Myocyte (in vitro differentiated cells): ENCODE measurements at regions not wholly inside any gene's neighbourhood (a gene's known extent, or its start where the extent isn't known, plus 50 kb on each side); places are given as distances from the start of the nearest gene placed in this dataset.
"Not testable (repeated sequence)": the region's sequence is repeated elsewhere in the genome, so short reads cannot be mapped to it uniquely, and the experiment has no call there.

Source experiments
- DNase-seq: peaks from one replicate; pipeline ENCODE4 v3.0.0-alpha.2; 2012; ENCODE audit warnings: low read depth

DNA sequence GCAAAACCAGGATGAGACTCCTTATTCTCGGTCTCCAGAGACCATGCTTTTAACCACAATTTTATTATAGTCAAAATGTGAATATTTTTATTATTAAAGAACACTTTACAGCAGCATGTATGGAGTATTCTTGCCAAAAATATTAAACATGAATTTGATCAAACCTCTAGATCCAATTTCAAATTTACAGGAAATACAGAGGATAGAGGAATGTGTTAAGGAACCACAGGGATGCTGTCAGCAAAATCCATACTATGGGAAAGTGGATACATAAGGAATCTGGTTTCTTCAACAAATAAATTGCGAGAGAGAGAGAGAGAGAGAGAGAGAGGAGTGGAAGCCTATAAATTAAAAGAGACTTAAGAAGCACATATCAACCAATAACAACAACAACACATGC, 348.2 kb upstream of the NUDT12 start:
- no peak for DNase-seq

GRCh38 chr5:103910011-103910410, 347.4 kb upstream of the NUDT12 start:
- no peak for DNase-seq

GRCh38 chr5:103909391-103909790, 346.8 kb upstream of the NUDT12 start:
- DNase-seq: no peak

DNA sequence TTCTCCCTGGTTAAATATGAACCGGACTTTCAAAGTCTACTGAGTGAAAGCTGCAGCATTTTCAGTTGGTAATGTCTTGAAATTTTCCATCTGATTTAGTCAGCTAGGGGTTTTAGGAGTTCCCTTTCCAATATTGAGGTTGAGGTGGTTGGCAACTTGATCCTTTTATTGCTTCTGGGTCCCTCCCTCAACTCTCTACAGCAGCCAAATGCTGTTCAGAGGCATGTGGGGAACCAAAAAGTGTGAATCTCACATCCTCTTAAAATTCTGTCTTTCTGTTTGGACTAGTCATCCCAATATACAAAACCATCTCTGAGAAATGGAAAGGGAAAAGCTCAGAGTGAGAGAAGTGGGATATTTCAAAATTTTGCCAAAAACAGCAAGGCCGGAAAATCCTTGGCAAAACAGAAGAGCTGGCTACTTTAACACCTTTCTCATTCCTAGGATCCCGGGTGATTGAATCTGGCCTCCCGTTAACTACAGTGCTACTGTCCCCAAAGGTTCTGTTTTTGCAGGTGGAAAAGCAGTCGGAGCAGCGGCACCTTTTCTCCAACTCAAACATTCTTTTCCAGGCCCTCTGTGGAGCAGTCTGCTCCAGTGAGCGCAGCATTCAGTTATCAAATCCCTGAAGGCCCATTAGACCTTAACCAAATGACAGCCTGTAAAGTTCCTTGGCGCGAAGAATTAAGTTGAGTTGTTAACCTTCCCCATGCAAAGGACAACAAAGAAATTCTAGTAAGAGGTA, 345.9 kb upstream of the NUDT12 start:
- DNase-seq: peak; percentile 15

GRCh38 chr5:103907001-103907400, 344.4 kb upstream of the NUDT12 start:
- DNase-seq: no peak

GRCh38 chr5:103904651-103905050, 342.1 kb upstream of the NUDT12 start:
- DNase-seq: no peak

DNA sequence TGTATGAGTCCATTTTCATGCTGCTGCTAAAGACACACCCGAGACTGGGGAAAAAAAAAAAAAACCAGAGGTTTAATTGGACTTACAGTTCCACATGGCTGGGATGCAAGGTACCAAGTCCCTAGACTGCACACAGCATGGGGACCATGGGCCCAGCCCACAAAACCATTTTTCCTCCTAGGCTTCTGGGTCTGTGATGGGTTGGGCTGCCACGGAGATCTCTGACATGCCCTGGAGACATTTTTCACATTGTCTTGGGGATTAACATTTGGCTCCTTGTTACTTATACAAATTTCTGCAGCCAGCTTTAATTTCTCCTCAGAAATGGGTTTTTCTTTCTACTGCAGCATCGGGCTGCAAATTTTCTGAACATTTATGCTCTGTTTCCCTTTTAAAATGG, 340.3 kb upstream of the NUDT12 start:
- DNase-seq: no peak

DNA sequence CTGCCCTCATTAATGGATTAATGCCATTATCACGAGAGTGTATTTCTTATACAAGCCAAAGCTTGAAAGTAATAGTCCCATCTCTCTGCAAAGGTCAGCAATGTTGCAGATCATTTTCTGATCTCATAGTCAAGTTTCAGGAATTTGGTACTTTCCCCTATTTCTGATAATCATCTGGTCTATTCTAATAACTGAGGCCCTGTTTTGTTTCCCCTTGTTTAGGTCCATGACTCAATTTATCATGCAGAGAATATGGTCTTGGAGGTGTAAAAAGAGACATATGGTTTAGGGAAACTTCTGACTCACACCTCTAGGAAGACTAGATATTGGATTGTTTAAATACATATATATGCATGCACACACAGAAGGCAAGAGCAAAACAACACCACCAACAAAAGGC, 339.3 kb upstream of the NUDT12 start:
- DNase-seq: no peak

DNA sequence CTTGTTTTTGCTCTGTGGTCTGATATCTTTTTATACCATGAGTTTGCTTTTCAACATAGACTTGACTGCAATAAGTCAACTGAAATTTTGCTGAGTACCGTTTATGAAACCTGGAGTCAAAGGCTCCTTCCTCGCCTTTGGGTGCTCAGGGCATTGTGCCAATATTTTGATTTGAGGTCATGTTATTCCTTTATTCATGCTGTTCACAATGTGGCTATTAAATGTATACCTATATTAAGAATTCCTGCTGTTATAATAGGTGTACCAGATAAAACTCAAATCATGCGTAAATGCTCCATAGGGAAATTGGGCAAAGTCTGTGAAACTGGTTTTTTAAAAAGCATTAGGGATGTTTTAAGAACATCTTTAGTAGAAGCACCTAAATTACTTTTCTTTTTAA, 334.0 kb upstream of the NUDT12 start:
- DNase-seq: no peak

DNA sequence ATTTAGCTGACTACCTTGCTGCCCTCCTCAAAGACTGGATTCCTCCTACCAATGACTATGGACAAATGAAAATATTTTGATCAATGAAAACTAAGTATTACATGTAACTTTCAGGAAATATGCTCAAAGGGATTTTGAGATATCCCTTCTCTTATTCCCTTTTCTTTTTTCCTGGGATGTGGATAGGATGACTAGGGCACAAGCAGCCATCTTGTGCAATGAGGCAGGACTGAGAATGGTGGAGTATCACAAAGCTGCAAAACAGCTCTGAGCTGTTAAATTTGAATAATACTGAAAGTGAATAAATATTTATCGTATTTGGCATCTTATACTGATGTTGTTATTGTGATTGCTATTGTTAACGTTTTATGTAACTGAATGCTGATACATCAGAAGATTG, 333.1 kb upstream of the NUDT12 start:
- DNase-seq: no peak

DNA sequence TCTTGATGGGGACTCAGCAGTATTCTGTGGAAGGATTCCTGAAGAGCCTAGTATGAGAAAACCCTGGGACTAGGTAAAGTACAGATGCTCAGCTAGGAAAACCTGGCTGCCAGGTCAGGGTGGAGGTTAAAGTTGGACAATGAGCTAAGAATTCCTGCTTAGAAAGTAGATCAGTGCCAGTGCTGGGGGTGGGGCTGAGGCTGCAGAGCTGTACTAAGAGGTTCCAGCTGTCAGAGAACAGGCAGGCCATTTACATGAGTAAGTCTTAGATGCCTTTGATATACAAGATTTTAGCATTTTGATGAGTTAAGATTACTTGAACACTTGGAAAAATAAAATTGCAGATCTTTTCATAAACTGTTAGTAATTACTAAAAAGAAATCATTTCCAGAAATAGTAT, 332.3 kb upstream of the NUDT12 start:
- DNase-seq: peak; percentile 62

- DNase-seq: no peak
Observed at GRCh38 chr5:103891151-103891550, 328.6 kb upstream of the NUDT12 start.

DNA sequence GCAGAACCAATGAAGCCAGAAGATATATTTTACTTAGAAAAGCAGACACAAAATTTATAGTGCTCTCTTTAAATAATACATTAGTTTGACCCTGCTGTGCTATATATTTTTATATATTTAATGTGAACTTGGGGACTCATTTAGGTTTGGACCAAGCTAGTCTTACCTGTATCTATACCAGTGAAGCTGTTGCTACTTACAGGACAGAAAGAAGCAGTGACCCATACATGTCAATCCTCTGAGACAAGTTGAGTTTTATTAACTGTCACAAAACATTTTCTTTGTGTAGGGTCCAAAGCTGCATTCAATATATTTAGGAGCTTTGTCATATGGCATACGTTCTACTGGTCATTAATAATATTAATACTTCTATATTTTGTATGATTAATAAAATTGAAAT, 327.7 kb upstream of the NUDT12 start:
- no peak for DNase-seq

DNA sequence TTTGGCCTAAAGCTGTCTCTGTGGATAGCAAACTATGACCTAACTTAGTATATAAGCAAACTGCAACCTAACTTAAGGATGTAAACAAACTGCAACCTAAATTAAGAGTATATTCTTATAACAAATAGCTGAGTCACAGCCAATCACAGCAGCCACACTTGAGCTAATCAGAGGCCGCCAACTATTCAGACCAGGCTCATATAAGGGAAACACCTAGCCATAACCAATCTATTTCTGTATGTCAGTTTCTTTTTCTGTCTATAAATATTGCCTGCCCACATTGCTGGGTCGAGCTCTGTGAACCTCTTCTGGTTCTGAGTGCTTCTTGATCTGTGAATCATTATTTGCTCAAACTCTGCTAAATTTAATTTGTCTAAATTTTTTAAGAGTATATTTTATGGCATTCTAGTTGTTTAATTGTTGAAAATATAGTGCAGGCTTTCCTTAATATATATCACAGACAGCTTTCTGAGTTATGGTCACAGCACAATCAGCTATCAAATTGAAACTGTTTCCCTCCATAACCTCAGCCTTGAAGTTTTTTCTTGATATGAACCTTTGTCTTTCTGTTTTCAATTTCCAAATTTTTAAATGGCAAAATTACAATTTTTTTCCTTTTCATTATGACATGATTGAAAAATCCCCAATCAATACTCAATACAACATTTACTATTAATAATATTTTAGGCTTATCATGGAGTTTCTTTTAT, 327.1 kb upstream of the NUDT12 start:
- DNase-seq: no peak

DNA sequence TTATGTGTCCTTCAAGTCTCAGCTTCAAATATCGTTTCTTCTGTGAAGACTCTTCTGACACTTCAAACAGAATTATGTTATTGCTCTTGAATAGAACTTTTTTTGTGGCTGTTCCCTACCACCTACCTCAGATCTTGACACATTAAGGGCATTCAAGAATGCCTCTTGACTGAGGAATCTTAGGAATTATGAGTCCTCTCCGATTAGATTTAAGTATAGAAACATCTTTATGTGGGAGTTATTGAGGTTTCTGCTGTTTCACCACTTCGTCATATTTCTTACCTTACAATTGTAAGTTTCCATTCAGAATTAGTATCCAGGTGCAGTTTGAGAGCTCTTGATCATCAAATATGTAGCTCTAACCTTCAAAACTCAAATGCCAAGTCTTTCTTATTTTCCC, 324.2 kb upstream of the NUDT12 start:
- no peak for DNase-seq

GRCh38 chr5:103883143-103883542, 320.6 kb upstream of the NUDT12 start:
- no peak for DNase-seq

GRCh38 chr5:103881560-103881959, 319.0 kb upstream of the NUDT12 start:
- no peak for DNase-seq

- no peak for DNase-seq
Observed at GRCh38 chr5:103867857-103868598, 305.4 kb upstream of the NUDT12 start.

DNA sequence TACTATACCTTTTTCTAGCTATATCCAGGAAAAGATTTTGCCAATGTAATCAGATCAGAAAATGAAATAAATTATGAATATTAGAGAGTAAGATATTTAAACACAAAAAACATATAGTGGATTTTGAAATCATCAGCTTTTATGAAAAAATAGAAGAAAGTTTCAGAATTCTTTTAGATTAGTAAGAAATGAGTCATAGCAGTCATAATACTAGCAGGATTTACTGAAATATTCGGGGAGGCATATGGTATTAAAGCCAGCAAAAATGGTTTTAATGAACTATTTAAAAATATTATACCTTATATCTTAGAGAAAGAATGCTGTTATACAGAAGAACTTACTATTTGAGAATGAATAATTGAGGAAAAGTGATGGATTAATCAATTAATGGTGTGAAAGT, 303.6 kb upstream of the NUDT12 start:
- DNase-seq: no peak

GRCh38 chr5:103862398-103862797, 299.8 kb upstream of the NUDT12 start:
- DNase-seq: no peak

GRCh38 chr5:103860327-103860726, 297.7 kb upstream of the NUDT12 start:
- no peak for DNase-seq

DNA sequence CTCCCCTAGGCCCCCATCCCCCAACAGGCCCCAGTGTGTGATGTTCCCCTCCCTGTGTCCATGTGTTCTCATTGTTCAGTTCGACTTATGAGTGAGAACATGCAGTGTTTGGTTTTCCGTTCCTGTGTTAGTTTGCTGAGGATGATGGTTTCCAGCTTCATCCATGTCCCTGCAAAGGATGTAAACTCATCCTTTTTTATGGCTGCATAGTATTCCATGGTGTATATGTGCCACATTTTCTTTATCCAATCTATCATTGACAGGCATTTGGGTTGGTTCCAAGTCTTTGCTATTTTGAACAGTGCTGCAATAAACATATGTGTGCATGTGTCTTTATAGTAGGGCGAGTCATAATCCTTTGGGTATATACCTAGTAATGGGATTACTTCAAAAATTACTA, 295.8 kb upstream of the NUDT12 start:
- DNase-seq: not testable (repeated sequence)
